Embryonic facial prominence (tissue), 1 donor: ENCODE measurements at regions not wholly inside any gene's neighbourhood (a gene's known extent, or its start where the extent isn't known, plus 50 kb on each side); places are given as distances from the start of the nearest gene placed in this dataset.

Experiments used
- DNase-seq: peaks from one replicate; pipeline ENCODE4 v3.0.0-alpha.2; 2016; ENCODE audit errors: extremely low spot score

- no peak for DNase-seq
Measured at GRCh38 chr2:188919824-188920223, 54.3 kb upstream of the COL3A1 start.

- no peak for DNase-seq
Measured at GRCh38 chr2:188922191-188922590, 52.0 kb upstream of the COL3A1 start.
